HG02870 (cell line): ENCODE measurements at regions not wholly inside any gene's neighbourhood (a gene's known extent, or its start where the extent isn't known, plus 50 kb on each side); places are given as distances from the start of the nearest gene placed in this dataset.

Experiments used
- ATAC-seq: cut with Tn5 transposase; IDR thresholded peaks from one replicate; pipeline ENCODE4 v1.9.1; 2021; ENCODE audit warnings: mild to moderate bottlenecking, moderate library complexity; ENCODE audit not compliant: unreplicated experiment

DNA sequence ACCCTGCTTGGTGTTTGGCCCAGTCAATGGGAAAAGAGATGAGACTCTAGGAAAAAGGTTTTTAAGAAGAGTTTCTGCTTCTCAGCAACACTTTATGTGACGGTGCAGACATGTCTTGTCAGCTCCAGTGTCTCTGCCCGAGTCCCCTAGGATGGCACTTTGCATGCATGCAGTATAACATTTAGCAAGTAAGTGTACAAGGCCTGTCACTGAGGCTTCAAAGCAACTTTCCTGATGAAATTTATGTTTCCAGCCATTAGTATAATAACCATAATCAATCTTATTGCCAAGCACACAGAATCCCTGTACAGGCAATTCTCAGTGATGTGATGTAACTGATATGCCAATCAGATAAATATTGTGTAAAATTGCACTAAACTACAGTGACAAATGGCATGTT, 248.1 kb upstream of the PLET1 start:
- no peak for ATAC-seq

DNA sequence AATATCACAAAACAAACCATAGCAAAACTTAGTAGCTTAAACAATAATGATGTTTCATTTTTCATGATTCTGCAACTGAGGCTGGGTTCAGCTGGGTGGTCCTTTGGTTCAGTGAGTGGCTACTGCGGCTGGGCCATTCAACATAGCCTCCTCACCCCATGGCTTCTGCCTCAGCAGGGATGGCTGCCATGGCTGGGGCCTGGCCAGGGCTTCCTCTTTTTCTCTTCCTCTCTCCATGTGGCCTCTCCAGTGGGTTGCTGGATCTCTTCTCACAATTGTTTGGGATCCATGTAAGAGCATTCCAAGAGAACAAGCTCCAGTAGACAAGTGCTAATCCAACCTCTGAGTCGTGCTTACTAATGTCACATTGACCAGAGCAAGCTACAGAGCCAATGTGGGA, 248.6 kb upstream of the PLET1 start:
- ATAC-seq = no peak

DNA sequence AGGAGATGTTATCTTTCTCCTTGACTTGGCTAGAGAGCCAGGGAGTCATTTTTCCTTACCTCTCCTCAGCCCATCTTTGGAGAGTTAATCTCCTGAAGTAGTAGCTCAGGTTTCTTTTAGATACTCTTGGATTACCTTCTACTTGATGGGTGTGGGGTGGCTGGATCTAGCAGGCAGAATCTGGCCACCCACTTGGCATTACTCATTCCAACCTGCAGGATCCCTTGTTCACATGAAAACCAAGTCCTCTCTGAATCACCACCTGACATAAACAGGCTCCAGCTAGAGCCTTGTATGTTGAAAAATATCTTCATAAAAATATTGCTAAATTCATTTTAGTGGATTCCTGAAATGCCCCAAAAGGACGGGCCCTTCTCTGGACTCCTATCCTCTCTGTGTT, 250.6 kb upstream of the PLET1 start:
- no peak for ATAC-seq

DNA sequence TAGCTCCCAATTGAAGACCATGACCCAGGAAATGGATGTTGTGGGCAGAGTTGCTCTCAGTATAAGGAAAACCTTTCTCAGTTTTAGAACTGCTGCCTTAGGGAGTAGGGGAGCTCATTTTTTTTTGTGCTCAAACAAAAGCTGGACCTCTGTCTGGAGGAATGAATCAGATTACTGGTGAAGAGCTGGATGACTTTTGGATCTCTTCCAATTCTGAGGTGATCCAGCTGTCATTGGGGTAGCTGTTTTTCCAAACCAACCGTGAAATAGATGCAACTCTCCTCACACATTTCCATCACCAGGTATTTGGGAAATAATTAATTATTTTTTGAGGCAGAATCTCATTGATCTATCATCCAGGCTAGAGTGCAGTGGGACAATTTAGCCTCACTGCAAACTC, 251.3 kb upstream of the PLET1 start:
- ATAC-seq = no peak

DNA sequence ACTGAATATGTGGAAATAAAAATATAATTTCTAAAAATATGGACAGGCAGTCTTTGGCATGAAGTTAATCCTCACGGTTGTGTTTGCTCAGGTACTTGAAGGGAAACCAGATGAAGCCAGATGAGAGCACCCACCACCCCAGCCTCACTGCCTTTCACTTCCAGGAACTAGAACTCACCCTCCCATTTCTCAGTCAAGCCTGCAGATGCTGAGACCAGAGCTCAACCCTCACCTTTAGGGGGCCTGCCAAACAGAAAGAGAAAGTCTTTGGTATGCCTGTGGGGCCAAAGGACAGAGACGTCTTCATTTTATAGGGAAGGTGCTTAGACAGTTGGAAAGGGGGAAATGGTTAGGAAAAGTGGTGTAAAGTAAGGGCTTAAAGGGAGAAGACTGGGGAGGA, 252.8 kb upstream of the PLET1 start:
- no peak for ATAC-seq

DNA sequence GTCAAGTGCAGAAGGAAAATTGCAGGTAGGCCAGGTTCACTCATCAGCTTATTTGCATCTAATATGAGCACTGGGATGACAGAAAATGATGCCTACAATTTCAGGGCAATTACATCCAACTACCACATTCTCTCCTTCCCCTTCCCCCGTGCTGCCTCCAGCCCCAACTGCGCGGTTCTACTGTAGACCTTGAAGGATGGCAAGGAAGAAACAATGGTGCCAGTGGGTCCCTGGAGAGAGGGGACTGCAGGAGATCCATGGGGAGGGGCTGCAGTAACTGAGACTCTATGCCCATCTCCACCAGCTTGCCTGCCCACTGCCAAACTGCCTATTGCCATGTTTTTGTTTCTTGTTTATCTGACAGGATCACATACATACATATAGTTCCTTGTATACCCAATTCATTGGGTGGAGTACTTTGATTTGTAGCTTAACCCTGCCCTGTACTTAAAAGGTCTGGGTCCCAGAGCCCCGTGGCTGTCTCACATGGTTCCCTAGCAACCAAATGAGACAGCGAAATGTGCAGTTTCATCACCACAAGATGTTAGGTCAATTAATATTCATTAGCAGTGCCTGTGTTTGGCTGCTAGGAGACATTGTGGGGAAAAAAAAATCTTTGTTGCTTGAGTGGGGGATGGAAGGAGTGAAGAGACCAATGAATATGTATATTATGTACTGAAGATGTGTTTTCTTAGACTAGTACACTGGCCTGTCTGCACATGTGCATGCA, 253.5 kb upstream of the PLET1 start:
- no peak for ATAC-seq

DNA sequence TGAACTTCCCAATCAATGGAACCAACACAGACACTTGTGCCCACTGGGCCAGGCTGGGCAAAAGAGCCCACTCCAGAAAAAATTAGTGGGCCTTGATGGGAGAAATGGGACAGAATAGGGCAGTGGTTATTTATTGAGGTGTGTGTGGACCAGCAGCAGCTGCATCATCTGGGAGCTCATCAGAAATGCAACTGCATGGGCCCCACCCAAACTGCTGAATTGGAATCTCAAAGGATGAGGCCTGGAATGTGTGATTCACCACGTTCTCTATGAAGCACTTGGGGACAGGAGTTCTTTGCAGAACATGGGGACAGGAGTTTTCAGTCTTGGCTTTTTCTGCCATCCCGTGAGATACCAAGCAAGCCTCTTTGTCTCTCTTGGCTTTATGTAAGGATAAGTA, 255.6 kb upstream of the PLET1 start:
- no peak for ATAC-seq

DNA sequence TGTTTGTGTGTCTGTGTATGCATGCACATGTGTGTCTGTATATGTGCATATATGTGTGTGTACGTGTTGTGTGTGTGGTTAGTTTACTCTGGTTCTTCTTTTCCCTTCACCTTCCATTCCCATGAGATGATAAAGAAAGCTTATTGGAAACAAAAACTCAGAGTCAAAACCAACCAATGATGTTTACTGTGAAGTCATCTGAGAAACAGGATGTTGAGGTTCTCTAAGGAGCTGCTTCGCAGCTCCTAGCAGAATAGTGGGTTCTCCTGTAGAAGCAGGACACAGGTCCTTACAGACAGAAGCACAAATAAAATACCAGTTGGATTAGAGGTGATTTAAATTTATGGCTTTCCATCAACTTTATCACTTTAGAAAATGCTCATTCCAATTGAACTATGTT, 256.1 kb upstream of the PLET1 start:
- ATAC-seq = no peak

DNA sequence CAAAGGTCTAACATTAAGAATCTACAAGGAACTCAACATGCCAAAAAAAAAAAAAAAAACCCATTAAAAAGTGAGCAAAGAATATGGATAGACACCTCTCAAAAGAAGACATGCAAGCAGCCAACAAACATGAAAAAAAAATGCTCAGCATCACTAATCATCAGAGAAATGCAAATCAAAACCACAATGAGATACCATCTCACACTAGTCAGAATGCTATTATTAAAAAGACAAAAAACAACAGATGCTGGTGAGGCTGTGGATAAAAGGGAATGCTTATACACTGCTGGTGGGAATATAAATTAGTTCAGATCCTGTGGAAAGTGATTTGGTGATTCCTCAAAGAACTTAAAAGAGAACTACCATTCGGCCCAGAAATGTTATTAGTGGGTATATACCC, 257.7 kb upstream of the PLET1 start:
- ATAC-seq = no peak

DNA sequence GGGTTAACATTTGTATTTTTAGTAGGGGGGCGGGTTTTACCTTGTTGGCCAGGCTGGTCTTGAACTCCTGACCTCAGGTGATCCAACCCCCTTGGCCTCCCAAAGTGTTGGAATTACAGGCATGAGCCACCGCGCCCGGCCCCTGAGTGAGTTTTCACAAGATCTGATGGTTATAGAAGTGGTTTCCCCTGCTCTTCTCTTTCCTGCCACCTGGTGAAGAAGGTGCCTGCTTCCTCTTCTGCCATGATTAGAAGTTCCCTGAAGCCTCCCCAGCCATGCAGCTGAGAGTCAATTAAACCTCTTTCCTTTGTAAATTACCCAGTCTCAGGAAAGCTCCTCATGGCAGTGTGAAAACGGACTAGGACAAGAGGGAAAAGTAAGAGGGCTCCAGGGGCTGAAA, 259.1 kb upstream of the PLET1 start:
- no peak for ATAC-seq

DNA sequence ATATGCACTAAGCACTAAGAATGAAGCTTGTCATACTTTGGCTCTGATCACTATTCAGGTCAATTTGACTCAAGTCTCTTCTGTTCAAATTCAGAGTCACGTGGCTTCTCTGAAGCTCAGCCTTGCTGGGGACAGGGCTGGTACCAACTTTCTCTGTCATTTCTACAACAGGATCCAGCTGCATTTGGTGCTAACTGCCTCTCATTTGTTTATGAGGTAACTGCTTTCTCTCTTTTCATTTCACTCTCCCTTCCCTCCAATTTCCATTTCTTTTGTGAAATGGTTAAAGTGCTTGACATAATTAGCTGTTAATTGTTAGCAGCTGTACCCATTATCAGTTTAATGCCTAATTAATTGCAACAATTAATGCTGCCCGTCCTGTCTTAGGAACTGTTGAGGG, 259.7 kb upstream of the PLET1 start:
- ATAC-seq = no peak

DNA sequence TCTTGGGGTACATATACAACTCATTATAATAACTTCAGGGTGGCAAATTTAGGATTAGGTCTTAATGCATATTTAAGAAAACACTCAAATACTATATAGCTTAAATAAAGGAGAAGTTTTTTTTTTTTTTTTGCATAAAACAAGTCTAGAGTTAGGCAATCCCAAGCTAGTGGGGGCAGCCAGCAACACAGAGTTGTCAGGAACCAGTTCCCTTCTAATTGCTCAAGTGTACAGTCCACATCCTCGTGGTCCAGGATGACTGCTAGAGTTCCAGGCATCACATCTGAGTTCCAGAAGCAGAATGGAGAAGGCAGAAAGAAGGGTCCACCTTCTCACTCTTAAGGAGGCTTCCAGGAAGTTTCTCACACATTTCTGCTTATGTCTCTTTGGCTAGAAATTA, 261.9 kb upstream of the PLET1 start:
- no peak for ATAC-seq

DNA sequence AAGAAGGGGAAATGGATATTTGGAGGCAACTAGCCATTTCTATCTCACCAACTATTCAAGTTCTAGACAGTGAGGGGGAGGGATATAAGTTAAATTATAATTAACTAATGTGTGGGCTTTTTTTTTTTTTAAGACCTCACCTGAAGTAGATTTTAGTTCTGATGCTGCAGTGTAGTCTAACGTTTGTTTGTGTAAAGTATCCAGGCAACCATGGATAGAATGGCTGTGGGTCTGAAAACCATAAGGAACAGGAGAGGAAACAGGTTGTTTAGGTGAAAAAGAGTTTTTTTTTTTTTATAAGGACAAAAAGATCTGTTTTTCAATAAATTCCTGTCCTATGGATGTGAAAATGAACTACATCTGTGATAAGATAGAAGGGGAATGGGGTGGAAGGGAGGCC, 262.4 kb upstream of the PLET1 start:
- no peak for ATAC-seq

DNA sequence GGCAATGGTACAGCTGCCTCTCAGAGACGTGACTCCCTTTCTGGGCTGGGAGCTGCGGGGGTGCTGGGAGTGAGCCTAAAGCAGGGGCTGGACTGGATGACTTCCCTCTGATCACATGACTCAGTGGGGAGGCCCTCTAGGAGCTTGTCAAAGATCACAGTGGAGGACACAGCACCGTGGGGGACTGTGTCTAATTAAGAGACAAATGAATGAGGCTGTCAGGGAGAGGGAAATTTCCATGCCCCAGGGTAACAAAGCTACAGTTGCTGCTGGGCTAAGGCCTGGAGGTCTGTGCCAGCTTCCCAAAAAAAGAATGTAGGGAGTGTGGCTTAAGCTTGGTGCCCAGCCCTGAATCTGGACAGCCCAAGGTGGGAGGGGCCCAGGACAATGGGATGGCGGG, 262.8 kb upstream of the PLET1 start:
- ATAC-seq = no peak

DNA sequence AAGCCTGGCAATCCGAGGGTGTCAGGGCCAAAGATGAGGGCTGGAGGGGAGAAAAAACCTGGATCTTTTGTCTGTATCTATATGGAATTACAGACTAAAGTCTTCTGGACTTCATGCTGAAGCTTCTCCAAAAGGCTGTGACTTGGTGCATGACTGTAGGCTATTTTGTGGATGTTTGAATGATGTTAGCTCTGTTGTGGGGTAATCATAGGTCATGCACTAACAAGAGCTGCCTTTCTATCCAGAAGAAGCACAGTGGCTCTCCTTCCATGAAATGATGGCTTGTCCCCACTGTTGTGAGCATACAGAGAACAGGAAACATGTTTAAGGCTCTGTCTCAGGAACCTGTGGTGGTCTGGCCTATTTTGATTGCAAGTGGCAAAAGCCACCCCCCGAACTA, 263.3 kb upstream of the PLET1 start:
- no peak for ATAC-seq

DNA sequence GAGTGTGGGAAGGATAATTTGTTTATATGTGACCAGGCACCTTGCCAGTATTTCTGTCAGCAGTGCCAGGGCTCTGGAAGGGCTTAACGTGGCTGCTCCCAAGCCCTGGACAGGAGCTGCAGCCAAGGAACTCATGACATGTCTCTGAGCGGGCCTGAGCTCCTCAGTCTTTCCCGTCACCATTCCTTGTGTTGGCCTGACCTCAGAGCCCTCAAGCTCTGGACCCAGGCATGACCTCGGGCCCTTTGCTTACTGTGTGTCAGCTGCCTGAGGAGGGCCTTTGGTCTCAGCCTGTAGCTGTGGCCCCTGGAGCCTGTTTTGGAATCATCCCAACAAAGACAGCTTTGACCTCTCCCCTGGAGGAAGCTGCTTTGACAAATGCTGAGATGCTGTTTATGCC, 264.1 kb upstream of the PLET1 start:
- ATAC-seq = no peak

DNA sequence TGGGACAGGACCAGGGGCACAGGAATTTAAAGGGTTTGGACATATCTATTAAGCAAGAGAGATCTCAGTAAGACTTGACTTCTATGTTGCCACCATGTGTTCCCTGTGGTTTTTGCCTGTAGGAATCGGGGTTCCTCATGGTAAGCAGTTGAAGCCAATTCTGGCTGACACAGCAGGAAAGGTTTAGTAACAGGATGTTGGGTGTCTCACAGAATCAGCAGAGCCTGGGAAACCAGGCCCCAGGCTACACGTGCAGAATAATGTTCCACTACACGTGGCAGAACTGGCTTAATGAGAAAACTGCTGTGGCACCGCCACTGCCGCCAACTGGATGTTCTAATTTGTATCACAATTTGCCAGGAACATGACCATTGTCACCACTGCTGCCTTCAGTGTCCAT, 264.6 kb upstream of the PLET1 start:
- ATAC-seq = no peak

DNA sequence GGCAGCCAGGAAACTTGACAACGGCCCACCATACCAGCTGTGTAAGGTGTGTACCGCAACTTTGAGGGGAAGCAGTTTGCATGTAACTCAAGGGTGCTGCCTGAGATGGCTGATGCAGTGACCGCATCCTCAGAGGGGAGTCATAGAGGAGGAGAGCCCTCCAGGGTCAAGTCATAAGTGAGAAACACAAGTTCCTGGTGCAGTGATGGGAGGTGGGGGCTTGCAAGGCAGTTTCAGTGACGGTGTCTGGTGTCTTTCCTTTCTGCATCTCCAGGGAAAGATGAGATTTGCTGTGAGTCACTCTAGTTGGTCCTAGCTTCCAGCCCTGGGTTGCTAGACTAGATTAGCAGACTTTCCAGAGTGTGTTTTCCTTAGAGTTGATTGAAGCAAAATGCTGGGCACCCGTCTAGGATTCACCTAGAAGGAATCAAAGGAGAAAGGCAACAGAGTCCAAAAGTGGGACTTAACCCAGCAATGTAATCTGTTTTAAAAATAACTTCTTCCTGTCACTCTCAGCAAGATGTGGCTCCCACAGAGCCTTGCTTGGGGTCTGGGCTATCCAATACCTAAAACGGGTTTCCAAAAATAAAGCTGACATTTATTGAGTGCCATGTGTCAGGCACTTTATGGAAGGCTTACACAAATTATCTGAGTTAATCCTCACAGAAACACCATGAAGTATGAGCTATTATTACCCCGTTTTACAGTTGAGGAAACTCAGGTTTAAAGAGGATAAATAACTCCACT, 265.4 kb upstream of the PLET1 start:
- ATAC-seq = no peak

DNA sequence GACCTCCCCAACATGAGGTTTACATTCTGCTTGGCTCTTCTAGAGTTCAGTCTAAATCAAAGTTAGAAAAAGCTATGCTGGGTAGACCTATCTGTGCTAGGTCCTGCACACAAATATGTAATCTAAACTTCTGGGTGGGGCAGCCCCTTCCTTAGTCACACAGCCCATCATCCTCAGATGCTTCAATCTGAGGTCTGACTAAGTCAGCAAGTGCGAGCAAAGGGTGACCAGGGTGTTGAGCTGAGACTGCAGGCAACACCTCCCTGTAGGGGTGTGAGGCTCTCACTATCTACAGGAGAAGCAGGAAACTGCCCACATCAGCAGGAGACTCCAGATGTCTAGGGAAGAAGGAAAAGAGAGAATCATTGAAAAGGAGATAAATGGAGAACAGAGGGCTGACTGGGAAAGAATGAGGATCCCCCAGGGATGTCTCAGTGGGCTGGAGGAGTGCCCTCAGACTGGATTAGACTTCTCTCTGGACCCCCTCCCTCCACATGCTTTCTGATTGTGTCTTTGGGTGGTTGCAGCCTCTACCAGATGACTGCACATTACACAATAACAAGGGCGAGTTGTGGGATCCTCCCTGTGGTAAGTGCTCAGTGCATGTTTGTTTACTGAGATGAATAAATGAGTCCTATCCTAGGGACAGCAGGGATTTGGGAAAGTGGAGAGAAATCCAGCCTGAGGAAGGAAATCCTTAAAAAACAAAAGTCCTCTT, 266.2 kb upstream of the PLET1 start:
- ATAC-seq = no peak

DNA sequence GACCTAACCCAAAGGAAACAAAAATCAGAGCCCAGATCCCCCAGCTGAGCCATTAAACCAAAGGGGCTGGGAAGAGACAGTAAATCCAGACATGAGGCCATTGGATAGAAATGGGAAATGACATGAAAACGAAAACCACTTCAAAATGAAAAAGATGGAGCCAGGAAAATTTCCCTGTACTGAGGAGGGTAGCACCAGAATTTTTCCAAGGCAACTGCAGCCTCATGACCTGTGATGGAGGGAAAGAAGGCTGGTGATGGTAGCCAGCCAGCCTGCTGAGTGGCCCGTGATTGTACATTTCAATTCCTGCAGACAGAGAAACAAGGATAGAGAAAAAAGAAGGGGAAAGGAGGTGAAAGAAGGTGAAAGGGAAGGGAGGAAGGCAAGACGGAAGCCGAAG, 268.4 kb upstream of the PLET1 start:
- ATAC-seq = no peak

DNA sequence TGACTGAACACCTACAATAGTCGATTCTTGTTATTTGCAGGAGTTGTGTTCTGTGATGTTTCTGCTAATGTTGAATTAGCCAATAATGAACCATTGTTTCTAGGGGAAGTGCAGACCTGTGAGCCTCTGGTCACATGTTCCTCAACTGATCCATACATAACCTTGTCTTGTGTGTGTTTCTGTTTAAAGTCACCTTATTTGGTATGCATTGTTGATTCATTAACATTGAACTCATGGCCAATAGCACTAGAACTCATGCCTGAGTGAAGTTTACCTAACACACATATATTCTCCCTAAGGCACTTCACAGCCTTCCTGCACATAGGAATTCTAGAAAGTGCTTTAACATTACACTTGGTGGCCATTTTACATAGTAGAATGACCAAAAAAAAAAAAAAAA, 271.8 kb upstream of the PLET1 start:
- no peak for ATAC-seq

DNA sequence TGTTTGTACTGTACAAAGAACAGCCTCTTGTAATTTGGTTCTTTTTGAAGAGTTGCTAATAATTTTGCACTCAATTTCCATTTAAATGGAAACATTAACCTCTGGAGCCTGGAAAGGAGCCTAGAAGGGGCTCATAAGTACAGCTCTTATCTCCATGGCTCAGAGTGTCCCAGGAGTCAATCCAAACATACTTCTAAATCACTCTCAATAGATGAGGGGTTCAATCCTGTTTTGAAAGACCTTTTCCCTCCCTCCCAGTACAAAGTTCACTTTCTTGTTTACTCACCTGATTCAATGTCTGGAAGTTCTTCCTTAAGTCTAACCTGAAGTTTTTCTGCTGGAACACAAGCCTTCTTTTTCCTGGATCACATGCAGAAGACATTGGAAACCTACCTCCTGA, 273.0 kb upstream of the PLET1 start:
- ATAC-seq = no peak
